DOHH2 (cell line): ENCODE measurements at regions not wholly inside any gene's neighbourhood (a gene's known extent, or its start where the extent isn't known, plus 50 kb on each side); places are given as distances from the start of the nearest gene placed in this dataset.

Experiments
- EZH2phosphoT487 ChIP-seq: fragments of 200-600 bp; sonication (generic); IDR thresholded peaks from 2 replicates; pipeline ENCODE4 v1.6.1; 2017; ENCODE audit warnings: borderline replicate concordance, mild to moderate bottlenecking, antibody characterized with exemption, low read length, moderate library complexity, mixed read lengths
- TF ChIP-seq, protein P1 (sequence below): fragments of 200-600 bp; sonication (generic); IDR thresholded peaks from one replicate; pipeline ENCODE4 v1.5.1; 2014; ENCODE audit warnings: antibody characterized with exemption, mild to moderate bottlenecking, low read depth, low read length; ENCODE audit not compliant: poor library complexity, severe bottlenecking

DNA sequence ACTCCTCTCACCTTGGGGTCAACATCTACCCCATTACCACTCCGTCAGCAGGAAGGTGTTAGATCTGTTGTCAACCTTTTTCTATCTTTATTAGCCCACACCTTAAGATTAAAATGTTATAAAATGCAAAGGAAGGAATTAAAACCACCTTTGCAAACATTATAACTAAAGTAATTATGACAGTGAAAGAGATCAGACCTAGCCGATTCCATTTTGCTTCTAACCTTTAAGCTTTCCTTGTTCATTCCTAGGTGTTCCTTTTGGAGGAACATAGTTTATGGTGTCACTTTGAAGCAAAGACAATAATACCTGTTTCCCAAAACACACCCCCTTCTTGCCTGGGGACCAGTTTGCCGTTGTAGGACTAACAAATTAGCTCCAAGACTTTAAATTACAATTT lies 1223.0 kb upstream of the ADGRB3 start:
- TF ChIP-seq, protein P1, sequence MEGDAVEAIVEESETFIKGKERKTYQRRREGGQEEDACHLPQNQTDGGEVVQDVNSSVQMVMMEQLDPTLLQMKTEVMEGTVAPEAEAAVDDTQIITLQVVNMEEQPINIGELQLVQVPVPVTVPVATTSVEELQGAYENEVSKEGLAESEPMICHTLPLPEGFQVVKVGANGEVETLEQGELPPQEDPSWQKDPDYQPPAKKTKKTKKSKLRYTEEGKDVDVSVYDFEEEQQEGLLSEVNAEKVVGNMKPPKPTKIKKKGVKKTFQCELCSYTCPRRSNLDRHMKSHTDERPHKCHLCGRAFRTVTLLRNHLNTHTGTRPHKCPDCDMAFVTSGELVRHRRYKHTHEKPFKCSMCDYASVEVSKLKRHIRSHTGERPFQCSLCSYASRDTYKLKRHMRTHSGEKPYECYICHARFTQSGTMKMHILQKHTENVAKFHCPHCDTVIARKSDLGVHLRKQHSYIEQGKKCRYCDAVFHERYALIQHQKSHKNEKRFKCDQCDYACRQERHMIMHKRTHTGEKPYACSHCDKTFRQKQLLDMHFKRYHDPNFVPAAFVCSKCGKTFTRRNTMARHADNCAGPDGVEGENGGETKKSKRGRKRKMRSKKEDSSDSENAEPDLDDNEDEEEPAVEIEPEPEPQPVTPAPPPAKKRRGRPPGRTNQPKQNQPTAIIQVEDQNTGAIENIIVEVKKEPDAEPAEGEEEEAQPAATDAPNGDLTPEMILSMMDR: no peak
- TF ChIP-seq EZH2phosphoT487: no peak
